ENCODE measurements at regions not wholly inside any gene's neighbourhood (a gene's known extent, or its start where the extent isn't known, plus 50 kb on each side); places are given as distances from the start of the nearest gene placed in this dataset.

- TF ChIP-seq CTCF (IDR thresholded peaks at IDR 0.05) = no peak
- Mint-ChIP-seq H3K27ac (no peak overlapping the region), H3K36me3 (ENCODE audit: low read depth) (no peaks in the 10 kb centered on the region), H3K4me1 (no peaks in the 10 kb centered on the region), H3K9me3 (peaks cover 3% of the 10 kb centered on the region), H3K4me3 (no peak overlapping the region), H3K27me3 (no peaks in the 10 kb centered on the region)
- no peak for DNase-seq
- CTCF ChIA-PET = no interaction called here
- intact Hi-C loops (cut with micrococcal nuclease) = no loop called here
- POLR2A ChIA-PET = no interaction called here
- ATAC-seq (ENCODE audit: low read depth) = no peak
Observed at GRCh38 chr20:60486937-60487336, 528.7 kb downstream of the CDH26 start.

- ChIA-PET CTCF (no interaction called here), POLR2A (no interaction called here)
- Mint-ChIP-seq H3K9me3 (peaks cover 3% of the 10 kb centered on the region), H3K27ac (no peak overlapping the region), H3K27me3 (no peaks in the 10 kb centered on the region), H3K4me1 (no peaks in the 10 kb centered on the region), H3K4me3 (no peak overlapping the region), H3K36me3 (ENCODE audit: low read depth) (no peaks in the 10 kb centered on the region)
- ATAC-seq (ENCODE audit: low read depth) (no peak), DNase-seq (no peak)
- intact Hi-C loops (cut with micrococcal nuclease) = no loop called here
- TF ChIP-seq CTCF (IDR thresholded peaks at IDR 0.05) = no peak
Observed at GRCh38 chr20:60490217-60491050, 532.2 kb downstream of the CDH26 start.

- no peak overlapping the region for H3K27ac Mint-ChIP-seq
- intact Hi-C loops (cut with micrococcal nuclease) = no loop called here
Observed at GRCh38 chr20:60491051-60491581, 532.9 kb downstream of the CDH26 start.

GRCh38 chr20:60494476-60494875 is 536.3 kb downstream of the CDH26 start:
- DNase-seq (no peak), ATAC-seq (ENCODE audit: low read depth) (no peak)
- Mint-ChIP-seq H3K27me3 (no peaks in the 10 kb centered on the region), H3K36me3 (ENCODE audit: low read depth) (no peaks in the 10 kb centered on the region), H3K27ac (no peak overlapping the region), H3K4me1 (no peaks in the 10 kb centered on the region), H3K4me3 (no peak overlapping the region), H3K9me3 (no peaks in the 10 kb centered on the region)
- ChIA-PET CTCF (no interaction called here), POLR2A (no interaction called here)
- intact Hi-C loops (cut with micrococcal nuclease) = no loop called here
- TF ChIP-seq CTCF (IDR thresholded peaks at IDR 0.05) = no peak

More at GRCh38 chr20:60491051-60491581, 532.9 kb downstream of the CDH26 start:
- Mint-ChIP-seq H3K4me3 (no peak overlapping the region), H3K4me1 (no peaks in the 10 kb centered on the region), H3K36me3 (ENCODE audit: low read depth) (no peaks in the 10 kb centered on the region), H3K27me3 (no peaks in the 10 kb centered on the region), H3K9me3 (no peaks in the 10 kb centered on the region)
- ATAC-seq (ENCODE audit: low read depth) (no peak), DNase-seq (no peak)
- TF ChIP-seq CTCF (IDR thresholded peaks at IDR 0.05) = no peak
- ChIA-PET POLR2A (no interaction called here), CTCF (no interaction called here)

- no peak for TF ChIP-seq CTCF (IDR thresholded peaks at IDR 0.05)
- Mint-ChIP-seq H3K4me1 (no peaks in the 10 kb centered on the region), H3K27ac (no peak overlapping the region), H3K27me3 (no peaks in the 10 kb centered on the region), H3K36me3 (ENCODE audit: low read depth) (no peaks in the 10 kb centered on the region), H3K9me3 (no peaks in the 10 kb centered on the region), H3K4me3 (no peak overlapping the region)
- DNase-seq (no peak), ATAC-seq (ENCODE audit: low read depth) (no peak)
- ChIA-PET CTCF (no interaction called here), POLR2A (no interaction called here)
- intact Hi-C loops (cut with micrococcal nuclease) = no loop called here
Observed at GRCh38 chr20:60497298-60498035, 539.2 kb downstream of the CDH26 start.

Measured in activated B cell treated with CpG ODN at 0.5 μM for 24 hours (primary cell).